ENCODE measurements at regions not wholly inside any gene's neighbourhood (a gene's known extent, or its start where the extent isn't known, plus 50 kb on each side); places are given as distances from the start of the nearest gene placed in this dataset.
"Not testable (repeated sequence)": the region's sequence is repeated elsewhere in the genome, so short reads cannot be mapped to it uniquely, and the experiment has no call there.

DNA sequence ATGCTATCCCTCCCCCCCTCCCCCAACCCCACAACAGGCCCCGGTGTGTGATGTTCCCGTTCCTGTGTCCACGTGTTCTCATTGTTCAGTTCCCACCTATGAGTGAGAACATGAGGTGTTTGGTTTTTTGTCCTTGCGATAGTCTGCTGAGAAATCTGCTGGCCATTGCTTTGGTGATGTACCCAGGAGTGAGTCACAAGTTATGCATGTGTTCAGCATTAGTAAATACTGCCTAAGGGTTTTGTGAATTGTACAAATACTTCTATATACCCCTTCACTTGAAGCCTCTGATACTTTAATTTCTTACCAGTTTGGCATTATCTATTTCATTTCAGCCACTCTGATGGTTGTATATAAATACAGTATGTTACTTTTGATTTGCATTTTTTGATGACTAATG lies 711.3 kb upstream of the GJE1 start:
- no peak for DNase-seq
- Histone ChIP-seq H3K27me3 (no peaks in the 10 kb centered on the region), H3K9me3 (replicated peaks) (no peaks in the 10 kb centered on the region; the same call in 1 of the 2 replicates), H3K4me3 (no peak overlapping the region), H3K27ac (no peak overlapping the region), H3K4me1 (no peaks in the 10 kb centered on the region), H3K36me3 (no peaks in the 10 kb centered on the region)

DNA sequence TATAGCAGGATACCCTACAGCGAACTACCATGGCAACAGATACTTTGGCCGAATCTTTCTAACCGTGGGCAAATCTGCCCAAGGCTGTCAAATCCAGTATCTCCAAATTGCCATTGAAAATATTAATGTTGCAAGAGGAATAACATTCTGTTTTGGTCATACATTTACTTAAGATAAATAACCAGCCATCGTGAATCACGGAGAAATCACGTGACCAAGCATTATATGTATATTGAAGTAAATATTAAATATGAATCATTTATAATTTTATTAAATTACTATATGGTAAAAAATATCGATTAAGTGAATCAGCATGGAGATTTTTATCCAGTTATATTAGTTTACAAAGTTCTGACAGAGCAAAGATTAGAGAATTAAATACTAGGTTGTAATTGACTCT lies 714.6 kb upstream of the GJE1 start:
- H3K27me3 ChIP-seq: no peaks in the 10 kb centered on the region
- H3K27ac ChIP-seq: no peak overlapping the region
- H3K4me1 ChIP-seq: no peaks in the 10 kb centered on the region
- H3K9me3 ChIP-seq (replicated peaks): no peaks in the 10 kb centered on the region
- no peaks in the 10 kb centered on the region for H3K36me3 ChIP-seq
- no peak overlapping the region for H3K4me3 ChIP-seq
- DNase-seq: no peak

GRCh38 chr6:141415896-141416295 lies 716.8 kb upstream of the GJE1 start:
- H3K36me3 ChIP-seq: no peaks in the 10 kb centered on the region
- DNase-seq: no peak
- H3K9me3 ChIP-seq (replicated peaks): no peaks in the 10 kb centered on the region
- H3K4me1 ChIP-seq: no peaks in the 10 kb centered on the region
- no peak overlapping the region for H3K4me3 ChIP-seq
- no peaks in the 10 kb centered on the region for H3K27me3 ChIP-seq
- H3K27ac ChIP-seq: no peak overlapping the region

GRCh38 chr6:141413196-141413595 lies 719.5 kb upstream of the GJE1 start:
- Histone ChIP-seq H3K4me1 (no peaks in the 10 kb centered on the region), H3K4me3 (no peak overlapping the region), H3K27me3 (no peaks in the 10 kb centered on the region), H3K27ac (no peak overlapping the region), H3K9me3 (replicated peaks) (peaks cover 6% of the 10 kb centered on the region; the same call in 1 of the 2 replicates), H3K36me3 (no peaks in the 10 kb centered on the region)
- DNase-seq: no peak

- peaks cover 3% of the 10 kb centered on the region; the same call in 1 of the 2 replicates for H3K36me3 ChIP-seq
- no peak overlapping the region for H3K4me3 ChIP-seq
- no peaks in the 10 kb centered on the region for H3K27me3 ChIP-seq
- no peak for DNase-seq
- no peaks in the 10 kb centered on the region for H3K4me1 ChIP-seq
- peaks cover 6% of the 10 kb centered on the region; the same call in 1 of the 2 replicates for H3K9me3 ChIP-seq (replicated peaks)
- H3K27ac ChIP-seq: no peak overlapping the region
Measured at GRCh38 chr6:141406761-141407160, 726.0 kb upstream of the GJE1 start.

GRCh38 chr6:141403827-141404226 lies 728.9 kb upstream of the GJE1 start:
- Histone ChIP-seq H3K36me3 (peaks cover 3% of the 10 kb centered on the region; the same call in 1 of the 2 replicates), H3K9me3 (replicated peaks) (peaks cover 3% of the 10 kb centered on the region; the same call in 1 of the 2 replicates), H3K4me3 (no peak overlapping the region), H3K27me3 (no peaks in the 10 kb centered on the region), H3K27ac (no peak overlapping the region), H3K4me1 (no peaks in the 10 kb centered on the region)
- DNase-seq: no peak

GRCh38 chr6:141403103-141403502 lies 729.6 kb upstream of the GJE1 start:
- H3K27ac ChIP-seq: no peak overlapping the region
- H3K4me1 ChIP-seq: no peaks in the 10 kb centered on the region
- no peaks in the 10 kb centered on the region for H3K27me3 ChIP-seq
- H3K9me3 ChIP-seq (replicated peaks): no peaks in the 10 kb centered on the region
- H3K4me3 ChIP-seq: no peak overlapping the region
- DNase-seq: no peak
- H3K36me3 ChIP-seq: peaks cover 3% of the 10 kb centered on the region; the same call in 1 of the 2 replicates

GRCh38 chr6:141402489-141402888 lies 730.2 kb upstream of the GJE1 start:
- DNase-seq: no peak
- no peaks in the 10 kb centered on the region for H3K9me3 ChIP-seq (replicated peaks)
- no peaks in the 10 kb centered on the region for H3K27me3 ChIP-seq
- no peak overlapping the region for H3K4me3 ChIP-seq
- H3K27ac ChIP-seq: no peak overlapping the region
- no peaks in the 10 kb centered on the region for H3K4me1 ChIP-seq
- H3K36me3 ChIP-seq: peaks cover 3% of the 10 kb centered on the region; the same call in 1 of the 2 replicates

DNA sequence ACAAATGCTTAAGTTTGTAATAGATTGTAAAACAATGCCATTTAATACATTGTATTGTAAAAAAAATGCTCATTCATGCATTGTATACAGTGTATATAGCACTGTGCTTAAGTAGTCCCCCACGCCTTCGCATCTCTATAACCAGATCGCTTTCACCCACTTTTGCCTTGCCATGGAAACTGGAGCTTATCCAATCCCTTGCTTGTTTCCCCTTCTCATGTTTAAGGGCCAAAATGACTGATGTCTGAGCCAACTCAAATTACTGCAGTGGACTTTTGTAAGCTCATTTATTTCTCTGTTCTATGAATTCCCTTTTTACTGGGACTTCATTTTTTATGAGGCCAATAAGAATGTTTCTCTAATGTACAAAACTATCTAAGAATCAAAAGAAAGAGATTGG lies 730.9 kb upstream of the GJE1 start:
- Histone ChIP-seq H3K27me3 (no peaks in the 10 kb centered on the region), H3K36me3 (peaks cover 3% of the 10 kb centered on the region; the same call in 1 of the 2 replicates), H3K4me1 (no peaks in the 10 kb centered on the region), H3K9me3 (replicated peaks) (no peaks in the 10 kb centered on the region), H3K4me3 (no peak overlapping the region), H3K27ac (no peak overlapping the region)
- DNase-seq: no peak

- no peak for DNase-seq
- no peak overlapping the region for H3K27ac ChIP-seq
- H3K9me3 ChIP-seq (replicated peaks): no peaks in the 10 kb centered on the region
- peaks cover 3% of the 10 kb centered on the region; the same call in 1 of the 2 replicates for H3K36me3 ChIP-seq
- H3K27me3 ChIP-seq: no peaks in the 10 kb centered on the region
- no peaks in the 10 kb centered on the region for H3K4me1 ChIP-seq
- no peak overlapping the region for H3K4me3 ChIP-seq
Measured at GRCh38 chr6:141401168-141401567, 731.6 kb upstream of the GJE1 start.

DNA sequence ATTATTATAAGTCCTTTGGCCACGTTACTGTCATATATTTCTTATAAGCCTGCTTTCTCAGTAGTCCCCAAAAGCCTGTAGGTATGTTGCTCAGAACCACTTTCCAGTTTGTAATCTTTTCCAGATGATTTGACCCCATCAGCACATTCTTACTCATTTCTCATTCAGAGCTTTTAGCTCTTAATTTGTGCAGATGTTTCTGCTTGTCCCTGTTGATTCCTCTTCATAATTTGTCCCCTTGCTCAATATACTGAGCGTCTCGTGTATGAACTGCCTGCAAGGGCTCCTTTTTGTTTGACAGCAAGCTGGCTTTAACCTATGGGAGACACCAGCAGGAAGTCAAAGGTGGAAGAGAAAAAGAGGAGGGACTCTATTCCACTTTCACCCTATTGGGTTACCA lies 733.8 kb upstream of the GJE1 start:
- no peak for DNase-seq
- Histone ChIP-seq H3K9me3 (replicated peaks) (no peaks in the 10 kb centered on the region), H3K4me1 (no peaks in the 10 kb centered on the region), H3K4me3 (no peak overlapping the region), H3K27ac (no peak overlapping the region), H3K27me3 (no peaks in the 10 kb centered on the region), H3K36me3 (no peaks in the 10 kb centered on the region)

DNA sequence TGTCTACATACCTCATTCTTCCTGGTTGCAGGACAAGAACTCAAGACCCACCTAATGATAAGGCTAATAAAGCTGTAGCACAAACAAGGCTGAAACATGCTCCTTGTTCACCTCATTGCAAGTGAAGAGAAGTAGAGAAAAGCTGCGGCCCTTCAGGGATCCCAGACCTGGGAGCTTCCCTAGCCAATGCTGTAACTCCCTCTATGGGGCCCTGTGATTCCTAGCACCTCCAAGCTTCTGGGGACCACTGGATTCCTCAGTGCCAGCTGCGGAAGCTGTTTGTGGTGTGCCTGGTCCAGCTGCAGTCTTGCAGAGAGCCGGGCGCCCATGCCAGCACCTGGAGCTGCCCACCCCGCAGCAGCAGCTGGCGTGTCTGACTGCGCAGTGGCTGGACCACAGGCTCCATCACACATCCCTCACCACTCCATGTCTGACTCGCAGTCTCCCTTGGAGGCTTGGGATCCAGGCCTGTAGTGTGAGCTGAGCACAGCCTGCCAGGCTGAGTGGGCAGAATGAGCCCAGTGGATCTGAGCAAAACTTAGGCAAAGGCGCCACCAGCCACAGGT lies 737.2 kb upstream of the GJE1 start:
- no peak for DNase-seq
- H3K36me3 ChIP-seq: no peaks in the 10 kb centered on the region

DNA sequence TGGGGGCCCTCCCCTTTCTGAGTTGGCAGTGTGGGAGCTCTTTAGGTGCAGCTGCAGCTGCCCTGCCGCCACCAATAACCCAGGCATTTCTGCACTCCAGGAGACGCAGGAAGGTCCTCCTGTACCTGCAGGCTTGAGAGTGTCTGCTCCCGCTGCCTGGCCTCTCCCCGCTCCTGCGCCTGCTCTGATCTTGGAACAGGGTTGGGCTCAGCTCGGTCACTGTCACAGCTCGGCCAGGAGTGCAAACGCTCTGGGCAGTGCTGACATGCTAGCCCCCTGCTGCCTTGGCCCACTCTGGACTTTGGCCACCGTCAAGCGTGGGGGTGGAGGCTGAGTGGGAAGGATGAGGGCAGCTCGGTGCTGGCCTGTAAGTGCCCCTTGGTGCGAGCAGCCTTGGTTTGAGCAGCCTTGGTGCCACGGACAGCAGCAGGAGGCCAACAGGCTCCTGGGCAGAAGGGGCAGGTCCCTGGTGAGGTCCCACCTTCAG lies 738.1 kb upstream of the GJE1 start:
- Histone ChIP-seq H3K4me3 (no peak overlapping the region), H3K4me1 (no peaks in the 10 kb centered on the region), H3K36me3 (no peaks in the 10 kb centered on the region), H3K27me3 (no peaks in the 10 kb centered on the region), H3K9me3 (replicated peaks) (no peaks in the 10 kb centered on the region), H3K27ac (no peak overlapping the region)
- no peak for DNase-seq

More for the DNA sequence above, 737.2 kb upstream of the GJE1 start:
- Histone ChIP-seq H3K4me3 (no peak overlapping the region), H3K9me3 (replicated peaks) (no peaks in the 10 kb centered on the region), H3K27me3 (no peaks in the 10 kb centered on the region), H3K27ac (no peak overlapping the region), H3K4me1 (no peaks in the 10 kb centered on the region)

- no peaks in the 10 kb centered on the region for H3K27me3 ChIP-seq
- H3K9me3 ChIP-seq (replicated peaks): no peaks in the 10 kb centered on the region
- H3K27ac ChIP-seq: no peak overlapping the region
- no peak overlapping the region for H3K4me3 ChIP-seq
- H3K36me3 ChIP-seq: no peaks in the 10 kb centered on the region
- no peaks in the 10 kb centered on the region for H3K4me1 ChIP-seq
- no peak for DNase-seq
Measured at GRCh38 chr6:141394125-141394536, 738.6 kb upstream of the GJE1 start.

- no peaks in the 10 kb centered on the region for H3K27me3 ChIP-seq
- no peaks in the 10 kb centered on the region for H3K36me3 ChIP-seq
- H3K9me3 ChIP-seq (replicated peaks): no peaks in the 10 kb centered on the region
- H3K4me1 ChIP-seq: no peaks in the 10 kb centered on the region
- DNase-seq: no peak
- H3K4me3 ChIP-seq: no peak overlapping the region
- H3K27ac ChIP-seq: no peak overlapping the region
Measured at GRCh38 chr6:141393405-141394124, 739.2 kb upstream of the GJE1 start.

DNA sequence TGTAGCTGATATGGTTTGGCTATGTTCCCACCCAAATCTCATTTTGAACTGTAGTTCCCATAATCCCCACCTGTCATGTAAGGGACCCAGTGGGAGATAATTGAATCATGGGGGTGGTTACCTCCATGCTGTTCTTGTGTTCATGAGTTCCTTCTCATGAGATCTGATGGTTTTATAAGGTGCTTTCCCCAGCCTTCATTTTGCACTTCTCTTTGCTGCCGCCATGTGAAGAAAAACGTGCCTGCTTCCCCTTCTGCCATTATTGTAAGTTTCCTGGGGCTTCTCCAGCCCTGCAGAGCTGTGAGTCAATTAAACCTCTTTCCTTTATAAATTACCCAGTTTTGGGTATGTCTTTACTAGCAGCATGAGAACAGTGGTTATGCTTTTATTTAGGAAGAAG lies 741.6 kb upstream of the GJE1 start:
- H3K36me3 ChIP-seq; H3K4me1 ChIP-seq; H3K4me3 ChIP-seq; H3K27me3 ChIP-seq; H3K9me3 ChIP-seq (replicated peaks); DNase-seq; H3K27ac ChIP-seq: not testable (repeated sequence)

All from SJCRH30 (cell line).